NT2/D1 (cell line): ENCODE measurements at regions not wholly inside any gene's neighbourhood (a gene's known extent, or its start where the extent isn't known, plus 50 kb on each side); places are given as distances from the start of the nearest gene placed in this dataset.

Source experiments
- SUZ12 ChIP-seq: IDR thresholded peaks from 2 replicates; pipeline ENCODE4 v1.6.1; 2011; ENCODE audit not compliant: insufficient read length, insufficient read depth; ENCODE audit errors: extremely low read depth
- YY1 ChIP-seq: IDR thresholded peaks from 2 replicates; pipeline ENCODE4 v1.6.1; 2011; ENCODE audit not compliant: insufficient read length, insufficient read depth

DNA sequence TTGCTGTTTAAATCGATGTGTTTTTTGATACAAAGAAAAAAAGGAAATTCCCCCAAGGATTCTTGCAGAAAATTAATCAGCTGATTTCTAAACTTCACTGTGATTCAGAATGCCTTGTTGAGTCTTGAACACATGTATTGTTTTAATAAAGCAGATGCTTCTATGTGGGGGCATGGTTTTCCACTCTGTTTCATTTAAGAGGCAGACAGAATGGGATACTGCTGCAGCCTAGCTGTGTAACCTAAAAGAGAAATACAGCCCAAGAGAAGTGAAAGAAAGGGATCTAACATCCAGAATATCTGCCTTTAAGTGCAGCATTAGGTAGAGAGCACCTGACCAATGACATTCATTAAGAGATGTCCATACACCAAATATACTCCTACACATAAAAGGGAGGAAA, 365.1 kb upstream of the CCNH start:
- TF ChIP-seq SUZ12: no peak
- TF ChIP-seq YY1: no peak
